Activated CD4-positive, alpha-beta memory T cell treated with anti-CD3 and anti-CD28 coated beads, Interleukin-2, amount 10 ng/mL, durations not matched to agents 7 days and 5 days (primary cell): ENCODE measurements at regions not wholly inside any gene's neighbourhood (a gene's known extent, or its start where the extent isn't known, plus 50 kb on each side); places are given as distances from the start of the nearest gene placed in this dataset.

ENCODE experiments used
- CTCF ChIA-PET: fragments of 350-600 bp; sonication (Branson Sonifier 250); formaldehyde crosslinking; loops from one replicate; lab custom pipeline; 2021; ENCODE audit warnings: antibody characterized with exemption, inconsistent platforms; lab: Charles Lee
- POLR2A ChIA-PET: fragments of 350-600 bp; sonication (Branson Sonifier 250); formaldehyde crosslinking; loops from one replicate; lab custom pipeline; 2021; ENCODE audit warnings: antibody characterized with exemption; lab: Charles Lee
- DNase-seq: peaks from one replicate; pipeline ENCODE4 v3.0.0-alpha.2; 2020
- H3K27ac Mint-ChIP-seq: one replicate; pipeline ENCODE4 v1.8.0; 2021; ENCODE audit warnings: mild to moderate bottlenecking, mixed read lengths
- H3K27me3 Mint-ChIP-seq: one replicate; pipeline ENCODE4 v1.8.0; 2021; ENCODE audit warnings: mixed read lengths
- H3K36me3 Mint-ChIP-seq: one replicate; pipeline ENCODE4 v1.8.0; 2021; ENCODE audit warnings: low read depth, mixed read lengths
- H3K4me1 Mint-ChIP-seq: one replicate; pipeline ENCODE4 v1.8.0; 2021; ENCODE audit warnings: mixed read lengths
- H3K4me3 Mint-ChIP-seq: one replicate; pipeline ENCODE4 v1.8.0; 2021; ENCODE audit warnings: mild to moderate bottlenecking, mixed read lengths
- H3K9me3 Mint-ChIP-seq: one replicate; pipeline ENCODE4 v1.8.0; 2021; ENCODE audit warnings: mixed read lengths

GRCh38 chr6:137271245-137272183 is 52.3 kb upstream of the IFNGR1 start:
- Mint-ChIP-seq H3K4me1 (peaks cover 12% of the 10 kb centered on the region), H3K9me3 (no peaks in the 10 kb centered on the region), H3K27me3 (peaks cover 25% of the 10 kb centered on the region), H3K27ac (no peak overlapping the region), H3K4me3 (no peak overlapping the region), H3K36me3 (no peaks in the 10 kb centered on the region)
- no peak for DNase-seq
- ChIA-PET POLR2A (no interaction called here), CTCF (interaction anchor here (0.6 to 2.8 kb wide), 12 partner anchors 13 to 704 kb away, joined by 3 to 9 read pairs (median 4); no protein-coding TSS in a partner anchor)

GRCh38 chr6:137269803-137270202 is 50.6 kb upstream of the IFNGR1 start:
- H3K27ac Mint-ChIP-seq, result no peak overlapping the region
- no peak for DNase-seq
- H3K9me3 Mint-ChIP-seq, result no peaks in the 10 kb centered on the region
- peaks cover 35% of the 10 kb centered on the region for H3K27me3 Mint-ChIP-seq
- ChIA-PET CTCF (interaction anchor here (1.4 to 2.8 kb wide), 3 partner anchors 44 to 321 kb away, joined by 4 to 9 read pairs (median 7); no protein-coding TSS in a partner anchor), POLR2A (no interaction called here)
- H3K36me3 Mint-ChIP-seq, result no peaks in the 10 kb centered on the region
- no peak overlapping the region for H3K4me3 Mint-ChIP-seq
- peaks cover 12% of the 10 kb centered on the region for H3K4me1 Mint-ChIP-seq

GRCh38 chr6:137269347-137269746 is 50.2 kb upstream of the IFNGR1 start:
- Mint-ChIP-seq H3K27me3 (peaks cover 36% of the 10 kb centered on the region), H3K9me3 (no peaks in the 10 kb centered on the region), H3K4me1 (peaks cover 12% of the 10 kb centered on the region), H3K27ac (no peak overlapping the region), H3K4me3 (no peak overlapping the region), H3K36me3 (no peaks in the 10 kb centered on the region)
- CTCF ChIA-PET, result interaction anchor here (1.8 to 2.8 kb wide), 2 partner anchors 45 to 321 kb away, joined by 7 to 9 read pairs; no protein-coding TSS in a partner anchor
- POLR2A ChIA-PET, result no interaction called here
- no peak for DNase-seq
